ENCODE measurements at regions not wholly inside any gene's neighbourhood (a gene's known extent, or its start where the extent isn't known, plus 50 kb on each side); places are given as distances from the start of the nearest gene placed in this dataset.

DNA sequence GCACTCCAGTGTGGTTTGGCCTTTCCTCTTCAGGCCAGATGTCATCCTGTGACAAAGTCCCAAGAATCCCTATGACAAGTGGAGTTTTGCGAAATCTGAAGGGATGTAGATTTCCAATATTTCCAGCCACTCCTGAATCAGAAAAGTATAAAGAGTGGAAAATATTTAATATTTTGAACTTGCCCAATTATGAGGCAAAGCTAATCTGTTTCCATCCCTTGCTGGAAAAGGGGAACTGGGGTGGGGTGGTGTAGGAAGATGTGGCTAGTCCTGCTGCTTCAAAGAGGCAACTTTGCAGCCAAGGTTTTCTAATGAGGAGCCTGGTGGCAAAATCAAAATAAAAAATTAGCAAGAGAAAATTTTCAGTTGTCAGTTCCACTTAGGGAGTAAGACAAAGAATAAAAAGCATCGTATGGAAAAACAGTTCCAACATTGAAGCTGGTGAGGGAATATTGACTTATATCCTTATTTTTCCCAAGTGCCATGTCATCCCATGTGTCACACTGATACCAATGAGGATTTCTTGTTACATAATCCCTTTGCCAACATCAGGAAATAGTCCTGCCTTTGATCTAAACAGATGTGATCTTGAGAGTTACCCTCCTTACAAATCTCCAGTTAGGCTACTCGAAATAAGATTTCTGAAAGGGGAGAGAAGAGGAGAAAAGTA, 480.0 kb upstream of the JARID2 start (continued):
- TF ChIP-seq, protein P1, sequence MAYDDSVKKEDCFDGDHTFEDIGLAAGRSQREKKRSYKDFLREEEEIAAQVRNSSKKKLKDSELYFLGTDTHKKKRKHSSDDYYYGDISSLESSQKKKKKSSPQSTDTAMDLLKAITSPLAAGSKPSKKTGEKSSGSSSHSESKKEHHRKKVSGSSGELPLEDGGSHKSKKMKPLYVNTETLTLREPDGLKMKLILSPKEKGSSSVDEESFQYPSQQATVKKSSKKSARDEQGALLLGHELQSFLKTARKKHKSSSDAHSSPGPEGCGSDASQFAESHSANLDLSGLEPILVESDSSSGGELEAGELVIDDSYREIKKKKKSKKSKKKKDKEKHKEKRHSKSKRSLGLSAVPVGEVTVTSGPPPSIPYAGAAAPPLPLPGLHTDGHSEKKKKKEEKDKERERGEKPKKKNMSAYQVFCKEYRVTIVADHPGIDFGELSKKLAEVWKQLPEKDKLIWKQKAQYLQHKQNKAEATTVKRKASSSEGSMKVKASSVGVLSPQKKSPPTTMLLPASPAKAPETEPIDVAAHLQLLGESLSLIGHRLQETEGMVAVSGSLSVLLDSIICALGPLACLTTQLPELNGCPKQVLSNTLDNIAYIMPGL (CRISPR knock-in tag; IDR thresholded peaks at IDR 0.05) = no peak
- TF ChIP-seq, protein P2, sequence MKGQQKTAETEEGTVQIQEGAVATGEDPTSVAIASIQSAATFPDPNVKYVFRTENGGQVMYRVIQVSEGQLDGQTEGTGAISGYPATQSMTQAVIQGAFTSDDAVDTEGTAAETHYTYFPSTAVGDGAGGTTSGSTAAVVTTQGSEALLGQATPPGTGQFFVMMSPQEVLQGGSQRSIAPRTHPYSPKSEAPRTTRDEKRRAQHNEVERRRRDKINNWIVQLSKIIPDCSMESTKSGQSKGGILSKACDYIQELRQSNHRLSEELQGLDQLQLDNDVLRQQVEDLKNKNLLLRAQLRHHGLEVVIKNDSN (CRISPR knock-in tag; IDR thresholded peaks at IDR 0.05) = no peak

DNA sequence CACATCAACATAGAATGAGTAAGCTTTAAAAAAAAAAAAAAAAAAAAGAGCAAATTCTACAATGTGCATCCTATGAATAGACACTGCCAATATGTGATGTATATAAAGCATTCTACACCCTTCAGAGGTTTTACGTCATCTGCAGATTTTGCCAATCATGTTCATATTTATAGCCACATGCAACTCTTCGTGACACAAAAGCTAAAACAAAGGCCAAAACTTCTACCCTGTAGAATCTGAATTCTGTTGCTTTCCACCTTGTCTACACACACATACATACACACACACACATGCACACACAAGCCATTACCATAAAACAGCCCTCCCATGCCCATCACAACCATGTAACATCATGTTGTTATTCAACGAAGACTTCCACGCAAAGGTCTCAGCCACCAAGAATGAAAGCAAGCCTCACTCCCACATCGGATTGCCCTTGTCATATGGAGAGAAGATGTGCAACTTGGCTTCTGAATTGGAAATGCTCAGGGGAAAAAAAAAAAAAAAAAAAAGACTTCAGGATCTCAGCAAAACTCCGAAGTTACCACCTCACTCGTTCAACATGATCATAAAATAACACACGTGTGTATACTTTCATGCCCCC, 479.4 kb upstream of the JARID2 start:
- Mint-ChIP-seq H3K27me3 (ENCODE audit: low read depth) (no peaks in the 10 kb centered on the region), H3K4me1 (peaks cover 25% of the 10 kb centered on the region), H3K27ac (no peak overlapping the region), H3K36me3 (peaks cover 4% of the 10 kb centered on the region; the same call in 1 of the 2 replicates), H3K9me3 (peaks cover 10% of the 10 kb centered on the region), H3K4me3 (no peak overlapping the region)
- POLR2A ChIA-PET = interaction anchor here (0.6 kb wide), 1 partner anchor 71 kb away, joined by 3 read pairs; no protein-coding TSS in a partner anchor
- TF ChIP-seq, protein P3, sequence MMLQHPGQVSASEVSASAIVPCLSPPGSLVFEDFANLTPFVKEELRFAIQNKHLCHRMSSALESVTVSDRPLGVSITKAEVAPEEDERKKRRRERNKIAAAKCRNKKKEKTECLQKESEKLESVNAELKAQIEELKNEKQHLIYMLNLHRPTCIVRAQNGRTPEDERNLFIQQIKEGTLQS (CRISPR knock-in tag; conservative IDR thresholded peaks at IDR 0.05) = no peak
- TF ChIP-seq MXD4 (CRISPR knock-in tag; IDR thresholded peaks at IDR 0.05; ENCODE audit: borderline replicate concordance) (no peak), NR1H2 (CRISPR knock-in tag; IDR thresholded peaks at IDR 0.05) (no peak), TEAD1 (CRISPR knock-in tag; IDR thresholded peaks at IDR 0.05) (no peak), FOXP1 (CRISPR knock-in tag; IDR thresholded peaks at IDR 0.05; ENCODE audit: borderline replicate concordance) (no peak), SMAD4 (CRISPR knock-in tag; IDR thresholded peaks at IDR 0.05) (no peak), ZNF138 (CRISPR knock-in tag; conservative IDR thresholded peaks at IDR 0.05) (no peak), NR3C1 (CRISPR knock-in tag; conservative IDR thresholded peaks at IDR 0.05; ENCODE audit: low read depth) (no peak), CREM (CRISPR knock-in tag; IDR thresholded peaks at IDR 0.05) (no peak), ZBTB21 (CRISPR knock-in tag; IDR thresholded peaks at IDR 0.05; ENCODE audit: borderline replicate concordance) (no peak), HMGA2 (CRISPR knock-in tag; IDR thresholded peaks at IDR 0.05) (no peak), CBFB (CRISPR knock-in tag; IDR thresholded peaks at IDR 0.05; ENCODE audit: low read depth) (no peak), NFYB (CRISPR knock-in tag; conservative IDR thresholded peaks at IDR 0.05; ENCODE audit: low read depth) (no peak)
- TF ChIP-seq, protein P4, sequence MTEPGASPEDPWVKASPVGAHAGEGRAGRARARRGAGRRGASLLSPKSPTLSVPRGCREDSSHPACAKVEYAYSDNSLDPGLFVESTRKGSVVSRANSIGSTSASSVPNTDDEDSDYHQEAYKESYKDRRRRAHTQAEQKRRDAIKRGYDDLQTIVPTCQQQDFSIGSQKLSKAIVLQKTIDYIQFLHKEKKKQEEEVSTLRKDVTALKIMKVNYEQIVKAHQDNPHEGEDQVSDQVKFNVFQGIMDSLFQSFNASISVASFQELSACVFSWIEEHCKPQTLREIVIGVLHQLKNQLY (CRISPR knock-in tag; IDR thresholded peaks at IDR 0.05) = no peak
- TF ChIP-seq, protein P5, sequence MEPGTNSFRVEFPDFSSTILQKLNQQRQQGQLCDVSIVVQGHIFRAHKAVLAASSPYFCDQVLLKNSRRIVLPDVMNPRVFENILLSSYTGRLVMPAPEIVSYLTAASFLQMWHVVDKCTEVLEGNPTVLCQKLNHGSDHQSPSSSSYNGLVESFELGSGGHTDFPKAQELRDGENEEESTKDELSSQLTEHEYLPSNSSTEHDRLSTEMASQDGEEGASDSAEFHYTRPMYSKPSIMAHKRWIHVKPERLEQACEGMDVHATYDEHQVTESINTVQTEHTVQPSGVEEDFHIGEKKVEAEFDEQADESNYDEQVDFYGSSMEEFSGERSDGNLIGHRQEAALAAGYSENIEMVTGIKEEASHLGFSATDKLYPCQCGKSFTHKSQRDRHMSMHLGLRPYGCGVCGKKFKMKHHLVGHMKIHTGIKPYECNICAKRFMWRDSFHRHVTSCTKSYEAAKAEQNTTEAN (CRISPR knock-in tag; IDR thresholded peaks at IDR 0.05) = no peak
- TF ChIP-seq, protein P6, sequence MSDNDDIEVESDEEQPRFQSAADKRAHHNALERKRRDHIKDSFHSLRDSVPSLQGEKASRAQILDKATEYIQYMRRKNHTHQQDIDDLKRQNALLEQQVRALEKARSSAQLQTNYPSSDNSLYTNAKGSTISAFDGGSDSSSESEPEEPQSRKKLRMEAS (CRISPR knock-in tag; IDR thresholded peaks at IDR 0.05) = no peak
- TF ChIP-seq, protein P7, sequence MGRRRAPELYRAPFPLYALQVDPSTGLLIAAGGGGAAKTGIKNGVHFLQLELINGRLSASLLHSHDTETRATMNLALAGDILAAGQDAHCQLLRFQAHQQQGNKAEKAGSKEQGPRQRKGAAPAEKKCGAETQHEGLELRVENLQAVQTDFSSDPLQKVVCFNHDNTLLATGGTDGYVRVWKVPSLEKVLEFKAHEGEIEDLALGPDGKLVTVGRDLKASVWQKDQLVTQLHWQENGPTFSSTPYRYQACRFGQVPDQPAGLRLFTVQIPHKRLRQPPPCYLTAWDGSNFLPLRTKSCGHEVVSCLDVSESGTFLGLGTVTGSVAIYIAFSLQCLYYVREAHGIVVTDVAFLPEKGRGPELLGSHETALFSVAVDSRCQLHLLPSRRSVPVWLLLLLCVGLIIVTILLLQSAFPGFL (CRISPR knock-in tag; IDR thresholded peaks at IDR 0.05; ENCODE audit: borderline replicate concordance) = no peak
- DNase-seq (ENCODE audit: low spot score) (no peak), ATAC-seq (no peak)
- CTCF ChIA-PET = no interaction called here
